SU-DHL-6 (cell line): ENCODE measurements at regions not wholly inside any gene's neighbourhood (a gene's known extent, or its start where the extent isn't known, plus 50 kb on each side); places are given as distances from the start of the nearest gene placed in this dataset.

ENCODE experiments used
- CTCF ChIP-seq: fragments of 200-600 bp; sonication (generic); IDR thresholded peaks from one replicate; pipeline ENCODE4 v1.5.1; 2017; ENCODE audit warnings: antibody characterized with exemption, mild to moderate bottlenecking, low read length, moderate library complexity; ENCODE audit not compliant: insufficient read depth, poor library complexity, severe bottlenecking
- EZH2phosphoT487 ChIP-seq: fragments of 200-600 bp; sonication (generic), shearing (Covaris generic); conservative IDR thresholded peaks from 2 replicates; pipeline ENCODE4 v1.6.1; 2018; ENCODE audit warnings: mild to moderate bottlenecking, antibody characterized with exemption, low read length, moderate library complexity, mixed read lengths

- TF ChIP-seq CTCF (no peak), EZH2phosphoT487 (no peak)
These were observed 581.8 kb downstream of the EFNA5 start for GRCh38 chr5:107088907-107089306.
